ENCODE measurements at regions not wholly inside any gene's neighbourhood (a gene's known extent, or its start where the extent isn't known, plus 50 kb on each side); places are given as distances from the start of the nearest gene placed in this dataset.
"Not testable (repeated sequence)": the region's sequence is repeated elsewhere in the genome, so short reads cannot be mapped to it uniquely, and the experiment has no call there.

GRCh38 chr10:124176349-124177179 is 83.2 kb upstream of the CHST15 start:
- Mint-ChIP-seq H3K4me1 (peaks cover 0 to 4% (median 2%) of the 10 kb centered on the region in 3 donors), H3K4me3 (no peak overlapping the region), H3K27ac (no peak overlapping the region), H3K9me3 (no peaks in the 10 kb centered on the region), H3K36me3 (no peaks in the 10 kb centered on the region), H3K27me3 (peaks cover 5% of the 10 kb centered on the region)

- Mint-ChIP-seq H3K27ac (no peak overlapping the region), H3K4me1 (peaks cover 0 to 4% (median 2%) of the 10 kb centered on the region in 3 donors), H3K4me3 (no peak overlapping the region), H3K9me3 (no peaks in the 10 kb centered on the region), H3K27me3 (peaks cover 5% of the 10 kb centered on the region), H3K36me3 (no peaks in the 10 kb centered on the region)
Observed at GRCh38 chr10:124175701-124176348, 82.4 kb upstream of the CHST15 start.

- H3K27ac Mint-ChIP-seq = no peak overlapping the region
- H3K27me3 Mint-ChIP-seq = peaks cover 5% of the 10 kb centered on the region
- no peaks in the 10 kb centered on the region for H3K36me3 Mint-ChIP-seq
- peaks cover 0 to 4% (median 2%) of the 10 kb centered on the region in 3 donors for H3K4me1 Mint-ChIP-seq
- H3K9me3 Mint-ChIP-seq = no peaks in the 10 kb centered on the region
- no peak overlapping the region for H3K4me3 Mint-ChIP-seq
Observed at GRCh38 chr10:124174673-124175645, 81.6 kb upstream of the CHST15 start.

DNA sequence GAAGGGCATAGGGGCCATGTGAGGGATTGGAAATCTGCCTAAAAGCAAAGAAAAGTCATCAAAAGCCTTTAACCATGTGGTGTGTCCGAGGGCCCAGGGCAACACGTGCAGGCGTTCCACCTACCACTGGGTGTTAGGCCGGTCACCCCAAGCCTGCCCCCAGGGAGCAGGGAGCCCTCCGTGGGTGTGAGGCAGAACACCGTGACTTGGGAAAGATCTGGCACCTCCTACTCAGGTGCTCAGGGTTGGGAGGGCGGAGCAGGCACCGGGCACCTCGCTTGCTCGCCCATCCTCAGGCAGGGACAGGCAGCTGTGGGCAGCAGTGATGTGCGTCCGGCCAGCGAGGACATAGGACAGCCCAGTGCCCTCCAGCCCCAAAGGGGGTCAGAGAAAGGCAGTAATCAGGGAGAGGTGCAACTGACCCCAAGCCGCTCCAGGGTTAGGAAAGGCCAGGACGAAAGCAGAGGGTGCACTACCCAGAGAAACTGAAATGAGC is 80.7 kb upstream of the CHST15 start:
- H3K4me1 Mint-ChIP-seq = peaks cover 0 to 4% (median 2%) of the 10 kb centered on the region in 3 donors
- H3K27me3 Mint-ChIP-seq = peaks cover 5% of the 10 kb centered on the region
- H3K4me3 Mint-ChIP-seq = no peak overlapping the region
- no peaks in the 10 kb centered on the region for H3K36me3 Mint-ChIP-seq
- H3K27ac Mint-ChIP-seq = no peak overlapping the region
- no peaks in the 10 kb centered on the region for H3K9me3 Mint-ChIP-seq

GRCh38 chr10:124173298-124173900 is 80.0 kb upstream of the CHST15 start:
- Mint-ChIP-seq H3K4me1 (peaks cover 0 to 4% (median 2%) of the 10 kb centered on the region in 3 donors), H3K4me3 (no peak overlapping the region), H3K27ac (no peak overlapping the region)

GRCh38 chr10:124172181-124172916 is 79.0 kb upstream of the CHST15 start:
- Mint-ChIP-seq H3K4me1 (peaks cover 0 to 5% (median 2%) of the 10 kb centered on the region in 3 donors), H3K36me3 (no peaks in the 10 kb centered on the region), H3K27ac (no peak overlapping the region), H3K4me3 (no peak overlapping the region), H3K9me3 (no peaks in the 10 kb centered on the region), H3K27me3 (peaks cover 5% of the 10 kb centered on the region)

More at GRCh38 chr10:124173298-124173900, 80.0 kb upstream of the CHST15 start:
- Mint-ChIP-seq H3K36me3 (no peaks in the 10 kb centered on the region), H3K27me3 (peaks cover 5% of the 10 kb centered on the region), H3K9me3 (no peaks in the 10 kb centered on the region)

DNA sequence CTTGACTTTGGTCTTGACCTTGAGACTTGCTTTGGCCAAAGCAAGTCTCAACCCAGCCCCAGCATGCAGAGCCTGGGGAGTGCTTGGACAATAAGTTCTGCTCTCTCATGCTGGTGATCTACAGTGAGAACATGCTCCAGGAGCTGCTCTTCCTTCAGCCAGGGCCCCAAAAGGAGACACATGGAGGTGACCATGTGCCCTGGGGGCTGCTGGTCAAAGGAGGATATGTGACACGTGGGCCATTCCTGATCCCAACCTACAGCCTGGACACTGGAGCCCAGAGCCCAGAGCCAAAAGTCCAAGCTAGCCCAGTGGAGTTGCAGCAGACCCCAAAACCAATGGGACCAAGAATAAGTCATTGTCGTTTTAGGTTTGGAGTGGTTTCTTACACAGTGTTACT is 78.2 kb upstream of the CHST15 start:
- Mint-ChIP-seq H3K27me3 (peaks cover 5% of the 10 kb centered on the region), H3K36me3 (no peaks in the 10 kb centered on the region), H3K4me1 (peaks cover 0 to 5% (median 2%) of the 10 kb centered on the region in 3 donors), H3K4me3 (no peak overlapping the region), H3K27ac (no peak overlapping the region), H3K9me3 (no peaks in the 10 kb centered on the region)

DNA sequence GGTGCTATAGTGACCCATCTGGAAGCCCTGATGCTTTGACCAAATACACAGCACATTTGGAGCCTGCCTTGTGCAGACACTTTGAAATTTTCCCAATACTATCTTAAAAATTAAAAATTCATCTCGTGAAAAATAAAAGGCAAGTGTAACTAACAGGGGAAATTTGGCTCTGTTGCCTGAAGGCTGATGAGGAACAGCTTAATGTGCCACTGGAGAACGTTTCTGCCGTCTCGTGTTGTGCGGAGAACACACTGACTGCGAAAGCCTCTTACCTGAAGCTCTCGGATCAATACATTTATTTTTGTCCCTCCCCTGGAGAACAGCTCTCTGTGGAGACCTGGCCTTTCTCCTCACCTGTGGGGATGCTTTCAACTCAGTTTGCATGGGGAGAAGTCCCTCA is 77.2 kb upstream of the CHST15 start:
- Mint-ChIP-seq H3K4me1 (peaks cover 0 to 1% (median 0%) of the 10 kb centered on the region in 3 donors), H3K36me3 (no peaks in the 10 kb centered on the region), H3K27ac (no peak overlapping the region), H3K27me3 (peaks cover 2% of the 10 kb centered on the region), H3K4me3 (no peak overlapping the region), H3K9me3 (peaks cover 0 to under 1% (median 0%) of the 10 kb centered on the region in 3 donors)

- Mint-ChIP-seq H3K4me3 (no peak overlapping the region), H3K9me3 (peaks cover 0 to 4% (median 0%) of the 10 kb centered on the region in 3 donors), H3K36me3 (peaks cover 4% of the 10 kb centered on the region), H3K27ac (no peak overlapping the region), H3K4me1 (peaks cover 0 to 1% (median 0%) of the 10 kb centered on the region in 3 donors), H3K27me3 (peaks cover 5% of the 10 kb centered on the region)
Observed at GRCh38 chr10:124168991-124169802, 75.8 kb upstream of the CHST15 start.

- peaks cover 4% of the 10 kb centered on the region for H3K36me3 Mint-ChIP-seq
- H3K4me3 Mint-ChIP-seq = no peak overlapping the region
- peaks cover 5% of the 10 kb centered on the region for H3K27me3 Mint-ChIP-seq
- H3K27ac Mint-ChIP-seq = no peak overlapping the region
- H3K4me1 Mint-ChIP-seq = peaks cover 0 to 1% (median 0%) of the 10 kb centered on the region in 3 donors
- peaks cover 0 to 4% (median 0%) of the 10 kb centered on the region in 3 donors for H3K9me3 Mint-ChIP-seq
Observed at GRCh38 chr10:124168581-124168980, 75.2 kb upstream of the CHST15 start.

DNA sequence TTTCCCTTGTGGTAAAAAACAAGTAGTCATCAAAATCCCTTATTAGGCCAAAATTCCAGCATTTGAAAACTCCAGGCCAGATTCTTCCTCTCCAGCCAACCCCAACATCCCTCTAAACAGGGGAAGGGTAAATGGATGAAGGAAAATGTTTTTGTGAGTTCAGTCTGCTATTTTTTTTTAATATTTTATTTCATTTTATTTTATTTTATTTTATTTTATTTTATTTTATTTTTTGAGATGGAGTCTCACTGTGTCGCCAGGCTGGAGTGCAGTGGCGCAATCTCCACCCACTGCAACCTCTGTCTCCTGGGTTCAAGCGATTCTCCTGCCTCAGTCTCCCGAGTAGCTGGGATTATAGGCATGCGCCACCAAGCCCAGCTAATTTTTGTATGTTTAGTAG is 74.5 kb upstream of the CHST15 start:
- H3K4me3 Mint-ChIP-seq, H3K36me3 Mint-ChIP-seq, H3K9me3 Mint-ChIP-seq, H3K27me3 Mint-ChIP-seq, H3K4me1 Mint-ChIP-seq: not testable (repeated sequence)
- peak overlapping the region in 1 of 3 donors; percentile 88 for H3K27ac Mint-ChIP-seq

GRCh38 chr10:124166431-124167125 is 73.2 kb upstream of the CHST15 start:
- peaks cover 6% of the 10 kb centered on the region for H3K27me3 Mint-ChIP-seq
- H3K4me1 Mint-ChIP-seq = peaks cover 0 to 1% (median 0%) of the 10 kb centered on the region in 3 donors
- H3K27ac Mint-ChIP-seq = peak overlapping the region in 2 of 3 donors; percentile 13 to 60
- H3K36me3 Mint-ChIP-seq = peaks cover 4% of the 10 kb centered on the region
- H3K9me3 Mint-ChIP-seq = peaks cover 0 to 4% (median 0%) of the 10 kb centered on the region in 3 donors
- H3K4me3 Mint-ChIP-seq = no peak overlapping the region
